Nephron (organoid): ENCODE measurements at regions not wholly inside any gene's neighbourhood (a gene's known extent, or its start where the extent isn't known, plus 50 kb on each side); places are given as distances from the start of the nearest gene placed in this dataset.

Source experiments
- H3K27ac Mint-ChIP-seq, 3 experiments: 2 replicates each; pipeline ENCODE4 v1.8.0; 2020; ENCODE audit warnings: mixed read lengths in 3 of 3, mild to moderate bottlenecking in 2 of 3, moderate library complexity in 1 of 3
- H3K27me3 Mint-ChIP-seq: 2 replicates; pipeline ENCODE4 v1.8.0; 2021; ENCODE audit warnings: low read depth, mild to moderate bottlenecking, moderate library complexity, mixed read lengths
- H3K36me3 Mint-ChIP-seq: 2 replicates; pipeline ENCODE4 v1.8.0; 2020; ENCODE audit warnings: low read depth, mixed read lengths
- H3K4me1 Mint-ChIP-seq: 2 replicates; pipeline ENCODE4 v1.8.0; 2020; ENCODE audit warnings: mixed read lengths
- H3K4me3 Mint-ChIP-seq, 3 experiments: 2 replicates each; pipeline ENCODE4 v1.8.0; 2020; ENCODE audit warnings: mild to moderate bottlenecking in 3 of 3, mixed read lengths in 3 of 3, moderate library complexity in 2 of 3
- H3K9me3 Mint-ChIP-seq: 2 replicates; pipeline ENCODE4 v1.8.0; 2020; ENCODE audit warnings: mixed read lengths
- TF ChIP-seq, protein P1 (sequence below), 3 experiments: fragments of 200-600 bp; sonication (generic); IDR thresholded peaks; one replicate each; pipeline ENCODE4 v1.5.0; 2021; ENCODE audit warnings: antibody characterized with exemption in 3 of 3; ENCODE audit not compliant: unreplicated experiment in 3 of 3

DNA sequence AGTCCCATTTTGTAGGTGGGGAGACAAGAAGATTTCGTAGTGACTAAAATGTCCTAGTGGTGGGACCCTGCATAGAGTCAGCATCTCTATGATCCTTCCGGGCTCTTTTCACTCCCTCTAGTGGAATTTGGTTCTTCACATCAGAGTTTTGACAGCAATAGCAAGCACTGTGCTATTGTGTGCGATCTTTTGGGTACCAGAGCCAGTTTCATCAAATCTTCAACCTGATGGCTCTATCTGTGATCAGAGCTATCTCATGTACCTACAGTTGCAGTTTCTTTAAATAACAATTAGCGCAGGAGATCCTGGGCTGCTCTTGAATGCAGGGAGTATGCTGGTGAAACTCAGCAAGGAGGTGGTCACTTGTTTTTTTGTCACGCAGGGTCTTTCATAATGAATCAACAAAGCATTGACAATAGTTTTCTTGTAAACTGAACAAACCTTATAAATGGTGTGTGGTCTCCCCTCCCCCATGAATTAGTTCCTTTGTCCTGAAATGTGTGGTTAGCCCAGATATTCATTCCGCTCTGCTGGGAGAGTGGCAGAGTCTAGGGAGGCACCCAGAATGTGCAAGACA lies 257.2 kb upstream of the SOX2 start:
- TF ChIP-seq, protein P1, sequence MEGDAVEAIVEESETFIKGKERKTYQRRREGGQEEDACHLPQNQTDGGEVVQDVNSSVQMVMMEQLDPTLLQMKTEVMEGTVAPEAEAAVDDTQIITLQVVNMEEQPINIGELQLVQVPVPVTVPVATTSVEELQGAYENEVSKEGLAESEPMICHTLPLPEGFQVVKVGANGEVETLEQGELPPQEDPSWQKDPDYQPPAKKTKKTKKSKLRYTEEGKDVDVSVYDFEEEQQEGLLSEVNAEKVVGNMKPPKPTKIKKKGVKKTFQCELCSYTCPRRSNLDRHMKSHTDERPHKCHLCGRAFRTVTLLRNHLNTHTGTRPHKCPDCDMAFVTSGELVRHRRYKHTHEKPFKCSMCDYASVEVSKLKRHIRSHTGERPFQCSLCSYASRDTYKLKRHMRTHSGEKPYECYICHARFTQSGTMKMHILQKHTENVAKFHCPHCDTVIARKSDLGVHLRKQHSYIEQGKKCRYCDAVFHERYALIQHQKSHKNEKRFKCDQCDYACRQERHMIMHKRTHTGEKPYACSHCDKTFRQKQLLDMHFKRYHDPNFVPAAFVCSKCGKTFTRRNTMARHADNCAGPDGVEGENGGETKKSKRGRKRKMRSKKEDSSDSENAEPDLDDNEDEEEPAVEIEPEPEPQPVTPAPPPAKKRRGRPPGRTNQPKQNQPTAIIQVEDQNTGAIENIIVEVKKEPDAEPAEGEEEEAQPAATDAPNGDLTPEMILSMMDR (IDR thresholded peaks at IDR 0.05; ENCODE audit: unreplicated experiment in 3 of 3), result no peak
- no peaks in the 10 kb centered on the region for H3K9me3 Mint-ChIP-seq
- no peaks in the 10 kb centered on the region for H3K36me3 Mint-ChIP-seq
- H3K27me3 Mint-ChIP-seq, result no peaks in the 10 kb centered on the region
- no peak overlapping the region for H3K4me3 Mint-ChIP-seq
- no peaks in the 10 kb centered on the region for H3K4me1 Mint-ChIP-seq
- H3K27ac Mint-ChIP-seq, result no peak overlapping the region

DNA sequence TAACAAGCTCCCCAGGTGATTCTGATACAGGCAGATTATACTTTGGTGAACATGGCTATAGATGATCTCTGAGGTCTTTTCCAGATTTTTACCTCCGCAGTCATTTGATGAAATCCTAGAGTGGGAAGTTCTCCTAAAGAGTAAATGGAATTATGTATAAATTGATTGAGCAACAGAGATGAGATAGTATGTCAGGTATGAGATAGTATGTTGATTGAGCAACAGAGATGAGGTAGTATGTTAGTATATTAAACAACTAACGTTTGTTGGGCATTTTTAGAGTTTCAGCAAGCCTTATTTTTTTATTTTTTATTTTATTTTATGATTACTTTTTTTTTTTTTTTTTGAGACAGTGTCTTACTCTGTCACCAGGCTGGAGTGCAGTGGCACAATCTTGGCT lies 265.0 kb upstream of the SOX2 start:
- TF ChIP-seq, protein P1 (IDR thresholded peaks at IDR 0.05; ENCODE audit: unreplicated experiment in 3 of 3), result no peak
- no peaks in the 10 kb centered on the region for H3K27me3 Mint-ChIP-seq
- no peaks in the 10 kb centered on the region for H3K9me3 Mint-ChIP-seq
- H3K4me3 Mint-ChIP-seq, result no peak overlapping the region
- H3K27ac Mint-ChIP-seq, result no peak overlapping the region
- no peaks in the 10 kb centered on the region for H3K36me3 Mint-ChIP-seq
- no peaks in the 10 kb centered on the region for H3K4me1 Mint-ChIP-seq

DNA sequence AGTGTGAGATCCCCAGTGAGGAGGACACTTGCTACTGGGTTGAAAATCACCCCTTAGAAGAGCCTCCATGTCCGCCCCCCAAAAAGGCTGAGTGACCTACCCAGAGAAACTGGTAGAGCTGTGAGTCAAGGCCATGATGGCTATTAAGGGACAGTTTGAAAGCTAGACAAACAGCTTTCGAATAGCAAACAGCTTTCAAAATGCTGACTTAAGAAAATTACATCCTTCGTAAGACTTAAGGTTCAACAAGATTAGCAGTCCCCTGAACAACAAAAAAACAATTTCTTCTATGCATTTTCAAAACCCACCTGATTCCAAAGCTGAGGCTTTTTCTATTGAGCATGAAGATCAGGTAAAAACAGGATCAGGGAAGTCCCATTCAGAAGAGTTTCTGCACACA lies 269.7 kb upstream of the SOX2 start:
- no peak overlapping the region for H3K27ac Mint-ChIP-seq
- no peaks in the 10 kb centered on the region for H3K36me3 Mint-ChIP-seq
- no peaks in the 10 kb centered on the region for H3K4me1 Mint-ChIP-seq
- no peaks in the 10 kb centered on the region for H3K9me3 Mint-ChIP-seq
- TF ChIP-seq, protein P1 (IDR thresholded peaks at IDR 0.05; ENCODE audit: unreplicated experiment in 3 of 3), result no peak
- H3K27me3 Mint-ChIP-seq, result no peaks in the 10 kb centered on the region
- H3K4me3 Mint-ChIP-seq, result no peak overlapping the region

DNA sequence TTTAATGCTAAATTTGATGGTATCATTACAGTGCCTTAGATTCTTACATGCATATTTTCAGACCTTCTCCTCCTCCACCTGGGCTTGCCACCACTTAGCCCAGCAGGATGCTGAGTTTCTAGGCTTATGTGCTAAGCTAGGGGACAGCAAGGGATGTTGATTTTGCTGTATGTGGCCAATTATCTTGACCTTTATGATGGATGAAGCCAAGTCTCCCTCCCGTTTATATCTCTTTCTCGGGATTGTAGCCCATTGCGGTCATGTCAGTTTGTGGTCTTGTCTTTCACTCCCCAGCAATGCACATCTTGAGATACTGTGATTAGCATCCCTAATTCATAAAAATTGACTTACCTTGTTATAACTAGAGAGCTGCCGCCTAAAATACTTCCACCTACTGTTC lies 278.7 kb upstream of the SOX2 start:
- Mint-ChIP-seq H3K27ac (no peak overlapping the region), H3K36me3 (no peaks in the 10 kb centered on the region), H3K9me3 (no peaks in the 10 kb centered on the region), H3K4me1 (no peaks in the 10 kb centered on the region), H3K27me3 (no peaks in the 10 kb centered on the region), H3K4me3 (no peak overlapping the region)
- TF ChIP-seq, protein P1 (IDR thresholded peaks at IDR 0.05; ENCODE audit: unreplicated experiment in 3 of 3), result no peak

DNA sequence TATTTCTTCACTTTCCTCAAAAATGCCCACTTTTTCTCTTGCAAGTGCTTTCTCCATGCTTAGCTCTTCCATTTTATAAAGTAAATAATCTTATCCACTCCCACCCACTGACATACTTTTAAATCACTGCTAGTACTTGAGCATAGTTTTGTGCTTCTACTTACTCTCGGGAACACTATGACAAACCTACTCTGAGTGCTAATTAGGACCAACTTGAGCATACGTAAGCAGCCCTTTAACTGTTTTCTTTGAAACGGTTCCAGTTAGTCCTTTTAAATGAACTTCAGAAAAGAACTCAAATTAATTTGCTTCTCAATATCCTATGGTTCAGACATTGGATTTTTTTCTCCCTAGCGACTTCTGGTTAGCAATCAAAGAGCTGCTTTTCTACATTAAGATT lies 280.0 kb upstream of the SOX2 start:
- Mint-ChIP-seq H3K36me3 (no peaks in the 10 kb centered on the region), H3K4me3 (no peak overlapping the region)

DNA sequence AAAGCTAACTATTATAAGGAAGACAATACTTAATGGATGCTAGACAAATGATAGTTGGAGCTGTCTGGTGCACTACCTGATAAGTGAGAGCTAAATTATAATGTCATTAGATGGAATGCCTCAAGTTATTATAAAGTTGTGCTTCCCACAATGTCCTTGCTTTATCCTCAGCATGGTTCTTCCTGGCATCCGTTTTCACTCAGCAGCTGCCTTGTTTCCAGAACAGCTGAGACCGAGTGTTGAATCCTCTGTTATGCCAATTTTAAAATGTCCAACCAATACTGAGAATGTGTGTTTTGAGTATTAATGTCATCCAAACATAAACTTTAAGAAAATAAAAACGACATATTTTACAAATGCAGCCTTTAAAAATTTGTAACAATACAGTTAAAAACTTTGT lies 286.7 kb upstream of the SOX2 start:
- TF ChIP-seq, protein P1 (IDR thresholded peaks at IDR 0.05; ENCODE audit: unreplicated experiment in 3 of 3), result no peak
- Mint-ChIP-seq H3K4me3 (no peak overlapping the region), H3K9me3 (no peaks in the 10 kb centered on the region), H3K27ac (peak overlapping the region in 1 of 3 experiments; percentile 54), H3K36me3 (no peaks in the 10 kb centered on the region), H3K4me1 (peaks cover 14% of the 10 kb centered on the region), H3K27me3 (peaks cover 3% of the 10 kb centered on the region)

More for the DNA sequence above, 280.0 kb upstream of the SOX2 start:
- Mint-ChIP-seq H3K9me3 (no peaks in the 10 kb centered on the region), H3K27ac (no peak overlapping the region), H3K27me3 (no peaks in the 10 kb centered on the region), H3K4me1 (no peaks in the 10 kb centered on the region)
- TF ChIP-seq, protein P1 (IDR thresholded peaks at IDR 0.05; ENCODE audit: unreplicated experiment in 3 of 3), result no peak
